Mesendoderm (in vitro differentiated cells): ENCODE measurements at regions not wholly inside any gene's neighbourhood (a gene's known extent, or its start where the extent isn't known, plus 50 kb on each side); places are given as distances from the start of the nearest gene placed in this dataset.

Source experiments
- DNase-seq: peaks from one replicate; pipeline ENCODE4 v3.0.0; 2013
- H2AK5ac ChIP-seq: 2 replicates; pipeline ENCODE4 v1.6.1; 2013; ENCODE audit warnings: low read length, inconsistent platforms
- H2BK120ac ChIP-seq: 2 replicates; pipeline ENCODE4 v1.6.1; 2013; ENCODE audit warnings: low read depth, mild to moderate bottlenecking, low read length, moderate library complexity, mixed read lengths
- H2BK15ac ChIP-seq: replicated peaks from 2 replicates; pipeline ENCODE4 v1.6.1; 2013; ENCODE audit warnings: low read depth, mild to moderate bottlenecking, moderate library complexity
- H2BK5ac ChIP-seq: 2 replicates; pipeline ENCODE4 v1.6.1; 2013; ENCODE audit warnings: low read length, inconsistent platforms
- H3K18ac ChIP-seq: 2 replicates; pipeline ENCODE4 v1.6.1; 2013; ENCODE audit warnings: mild to moderate bottlenecking, low read length, mixed read lengths
- H3K23ac ChIP-seq: one replicate; pipeline ENCODE4 v1.6.1; 2013; ENCODE audit warnings: low read length
- H3K27ac ChIP-seq: 2 replicates; pipeline ENCODE4 v1.5.1; 2013; ENCODE audit warnings: low read depth, mild to moderate bottlenecking, inconsistent platforms, low read length, moderate library complexity
- H3K27me3 ChIP-seq: 2 replicates; pipeline ENCODE4 v1.6.1; 2013; ENCODE audit warnings: low read length, control low read depth, mild to moderate bottlenecking, inconsistent platforms; ENCODE audit not compliant: insufficient read depth, poor library complexity
- H3K36me3 ChIP-seq: 2 replicates; pipeline ENCODE4 v1.6.1; 2013; ENCODE audit warnings: low read length, inconsistent platforms; ENCODE audit not compliant: control insufficient read depth, insufficient read depth
- H3K4ac ChIP-seq: one replicate; pipeline ENCODE4 v1.6.1; 2013; ENCODE audit warnings: low read depth, mild to moderate bottlenecking, low read length, moderate library complexity
- H3K4me1 ChIP-seq: 2 replicates; pipeline ENCODE4 v1.6.1; 2013; ENCODE audit warnings: low read depth, low read length, inconsistent platforms; ENCODE audit not compliant: control insufficient read depth
- H3K4me2 ChIP-seq: 2 replicates; pipeline ENCODE4 v1.6.1; 2013; ENCODE audit warnings: low read length
- H3K4me3 ChIP-seq: 2 replicates; pipeline ENCODE4 v1.5.1; 2013; ENCODE audit warnings: mild to moderate bottlenecking, low read length
- H3K56ac ChIP-seq: one replicate; pipeline ENCODE4 v1.6.1; 2013; ENCODE audit warnings: low read length
- H3K79me1 ChIP-seq: 2 replicates; pipeline ENCODE4 v1.6.1; 2013; ENCODE audit warnings: low read length, inconsistent platforms
- H3K79me2 ChIP-seq: 2 replicates; pipeline ENCODE4 v1.6.1; 2013; ENCODE audit warnings: mild to moderate bottlenecking, low read length; ENCODE audit not compliant: control insufficient read depth, insufficient read depth
- H3K9ac ChIP-seq: 2 replicates; pipeline ENCODE4 v1.6.1; 2013; ENCODE audit warnings: low read length, inconsistent platforms
- H4K5ac ChIP-seq: one replicate; pipeline ENCODE4 v1.6.1; 2013; ENCODE audit warnings: low read length
- H4K8ac ChIP-seq: one replicate; pipeline ENCODE4 v1.6.1; 2013; ENCODE audit warnings: low read depth, mild to moderate bottlenecking, control low read depth, low read length, moderate library complexity
- WGBS: extraction: QIAGEN DNeasy Blood & Tissue Kit; methylation state at CpG from one replicate; pipeline ENCODE4 v1.1.7; 2013; ENCODE audit warnings: low lambda C conversion rate, missing lambda C conversion rate; ENCODE audit not compliant: insufficient coverage; ENCODE audit errors: extremely low coverage; 5-methylcytosine and 5-hydroxymethylcytosine counted together

- Histone ChIP-seq H3K4me2 (no peak overlapping the region), H3K56ac (no peak overlapping the region), H4K8ac (no peak overlapping the region), H3K4me1 (no peaks in the 10 kb centered on the region), H4K5ac (no peak overlapping the region), H3K4ac (no peak overlapping the region), H3K79me1 (no peaks in the 10 kb centered on the region), H3K36me3 (no peaks in the 10 kb centered on the region), H3K9ac (no peak overlapping the region), H3K18ac (no peak overlapping the region), H2BK5ac (no peak overlapping the region), H2BK15ac (no peak overlapping the region), H3K79me2 (no peaks in the 10 kb centered on the region), H3K27me3 (no peaks in the 10 kb centered on the region), H3K23ac (no peak overlapping the region), H3K4me3 (no peak overlapping the region), H2BK120ac (no peak overlapping the region), H3K27ac (no peak overlapping the region), H2AK5ac (no peak overlapping the region)
- DNase-seq: no peak
- WGBS: no CpG with 5 or more reads among the region's 3 CpGs
These were observed 219.3 kb upstream of the PREP start for GRCh38 chr6:105622226-105622625.

GRCh38 chr6:105621564-105622175, 218.8 kb upstream of the PREP start:
- H3K79me1 ChIP-seq: no peaks in the 10 kb centered on the region
- H3K4me1 ChIP-seq: no peaks in the 10 kb centered on the region
- no peak overlapping the region for H2BK5ac ChIP-seq
- no peaks in the 10 kb centered on the region for H3K27me3 ChIP-seq
- no CpG with 5 or more reads among the region's 6 CpGs for WGBS
- no peak for DNase-seq
- H3K23ac ChIP-seq: no peak overlapping the region
- H3K79me2 ChIP-seq: no peaks in the 10 kb centered on the region
- H3K27ac ChIP-seq: no peak overlapping the region
- H3K56ac ChIP-seq: no peak overlapping the region
- no peak overlapping the region for H3K18ac ChIP-seq
- H3K4me2 ChIP-seq: no peak overlapping the region
- no peak overlapping the region for H2BK120ac ChIP-seq
- no peak overlapping the region for H2AK5ac ChIP-seq
- no peak overlapping the region for H4K8ac ChIP-seq
- no peak overlapping the region for H3K4me3 ChIP-seq
- no peak overlapping the region for H3K9ac ChIP-seq
- H3K4ac ChIP-seq: no peak overlapping the region
- H2BK15ac ChIP-seq: no peak overlapping the region
- H3K36me3 ChIP-seq: no peaks in the 10 kb centered on the region
- no peak overlapping the region for H4K5ac ChIP-seq

GRCh38 chr6:105620878-105621277, 218.0 kb upstream of the PREP start:
- Histone ChIP-seq H3K4me3 (no peak overlapping the region), H3K27ac (no peak overlapping the region), H4K8ac (no peak overlapping the region), H2BK5ac (no peak overlapping the region), H3K36me3 (no peaks in the 10 kb centered on the region), H3K79me2 (no peaks in the 10 kb centered on the region), H4K5ac (no peak overlapping the region), H3K23ac (no peak overlapping the region), H2AK5ac (no peak overlapping the region), H3K79me1 (no peaks in the 10 kb centered on the region), H3K4me2 (no peak overlapping the region), H3K27me3 (no peaks in the 10 kb centered on the region), H3K4ac (no peak overlapping the region), H2BK15ac (no peak overlapping the region), H3K9ac (no peak overlapping the region), H3K4me1 (no peaks in the 10 kb centered on the region), H3K56ac (no peak overlapping the region), H3K18ac (no peak overlapping the region), H2BK120ac (no peak overlapping the region)
- DNase-seq: no peak
- no CpG with 5 or more reads among the region's 3 CpGs for WGBS

GRCh38 chr6:105619971-105620741, 217.3 kb upstream of the PREP start:
- Histone ChIP-seq H3K27ac (no peak overlapping the region), H3K4me1 (no peaks in the 10 kb centered on the region), H4K8ac (no peak overlapping the region), H4K5ac (no peak overlapping the region), H2BK120ac (no peak overlapping the region), H3K36me3 (no peaks in the 10 kb centered on the region), H3K9ac (no peak overlapping the region), H3K4ac (no peak overlapping the region), H3K23ac (no peak overlapping the region), H3K79me1 (no peaks in the 10 kb centered on the region), H2BK15ac (no peak overlapping the region), H3K18ac (no peak overlapping the region), H2BK5ac (no peak overlapping the region), H3K4me3 (no peak overlapping the region), H2AK5ac (no peak overlapping the region), H3K27me3 (no peaks in the 10 kb centered on the region), H3K56ac (no peak overlapping the region), H3K4me2 (no peak overlapping the region), H3K79me2 (no peaks in the 10 kb centered on the region)
- WGBS: no CpG with 5 or more reads among the region's 8 CpGs
- no peak for DNase-seq

GRCh38 chr6:105618247-105618646, 215.4 kb upstream of the PREP start:
- no peak overlapping the region for H3K27ac ChIP-seq
- no peak overlapping the region for H3K56ac ChIP-seq
- H2BK5ac ChIP-seq: no peak overlapping the region
- H2BK15ac ChIP-seq: no peak overlapping the region
- H2BK120ac ChIP-seq: no peak overlapping the region
- no peak overlapping the region for H4K8ac ChIP-seq
- H3K4ac ChIP-seq: no peak overlapping the region
- no peaks in the 10 kb centered on the region for H3K79me1 ChIP-seq
- DNase-seq: no peak
- H3K4me3 ChIP-seq: no peak overlapping the region
- WGBS: no CpG with 5 or more reads among the region's 1 CpG
- H3K36me3 ChIP-seq: no peaks in the 10 kb centered on the region
- no peak overlapping the region for H3K18ac ChIP-seq
- H2AK5ac ChIP-seq: no peak overlapping the region
- no peak overlapping the region for H3K23ac ChIP-seq
- H3K9ac ChIP-seq: no peak overlapping the region
- H3K27me3 ChIP-seq: no peaks in the 10 kb centered on the region
- H4K5ac ChIP-seq: no peak overlapping the region
- H3K4me1 ChIP-seq: no peaks in the 10 kb centered on the region
- H3K4me2 ChIP-seq: no peak overlapping the region
- no peaks in the 10 kb centered on the region for H3K79me2 ChIP-seq

- no peak overlapping the region for H3K18ac ChIP-seq
- H3K56ac ChIP-seq: no peak overlapping the region
- no peaks in the 10 kb centered on the region for H3K79me2 ChIP-seq
- H3K23ac ChIP-seq: no peak overlapping the region
- H3K79me1 ChIP-seq: no peaks in the 10 kb centered on the region
- no peak overlapping the region for H3K4me3 ChIP-seq
- no peak overlapping the region for H2BK15ac ChIP-seq
- H3K4me1 ChIP-seq: no peaks in the 10 kb centered on the region
- H4K8ac ChIP-seq: no peak overlapping the region
- H2AK5ac ChIP-seq: no peak overlapping the region
- H3K27ac ChIP-seq: no peak overlapping the region
- H3K4me2 ChIP-seq: no peak overlapping the region
- no peak overlapping the region for H3K4ac ChIP-seq
- no peaks in the 10 kb centered on the region for H3K27me3 ChIP-seq
- no peak overlapping the region for H3K9ac ChIP-seq
- no peaks in the 10 kb centered on the region for H3K36me3 ChIP-seq
- DNase-seq: no peak
- H2BK5ac ChIP-seq: no peak overlapping the region
- H2BK120ac ChIP-seq: no peak overlapping the region
- no peak overlapping the region for H4K5ac ChIP-seq
These were observed 213.6 kb upstream of the PREP start for GRCh38 chr6:105616521-105616920.
